HK-2 (cell line): ENCODE measurements at regions not wholly inside any gene's neighbourhood (a gene's known extent, or its start where the extent isn't known, plus 50 kb on each side); places are given as distances from the start of the nearest gene placed in this dataset.

ENCODE experiments used
- DNase-seq: peaks from one replicate; pipeline ENCODE4 v3.0.0-alpha.2; 2018; ENCODE audit not compliant: unreplicated experiment

DNA sequence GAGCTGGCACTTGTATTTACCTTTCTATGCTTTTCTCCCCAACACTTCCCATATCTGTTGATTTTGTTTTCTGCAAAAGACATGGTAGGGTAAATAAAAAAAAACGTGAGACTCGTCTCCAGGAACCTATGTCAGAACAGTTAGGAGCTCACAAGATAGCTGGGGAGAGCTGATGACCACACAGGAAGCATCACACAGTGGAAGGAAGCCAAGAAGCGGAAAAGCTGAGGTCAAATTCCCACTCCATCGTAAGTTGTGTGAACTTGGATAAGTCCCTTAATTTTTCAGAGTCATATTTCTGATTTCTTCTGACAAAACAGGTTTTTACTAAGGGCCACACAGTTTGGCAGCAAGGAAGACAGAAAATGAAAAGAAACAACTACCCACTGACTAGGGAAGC is 199.6 kb downstream of the KLF5 start:
- DNase-seq: no peak

DNA sequence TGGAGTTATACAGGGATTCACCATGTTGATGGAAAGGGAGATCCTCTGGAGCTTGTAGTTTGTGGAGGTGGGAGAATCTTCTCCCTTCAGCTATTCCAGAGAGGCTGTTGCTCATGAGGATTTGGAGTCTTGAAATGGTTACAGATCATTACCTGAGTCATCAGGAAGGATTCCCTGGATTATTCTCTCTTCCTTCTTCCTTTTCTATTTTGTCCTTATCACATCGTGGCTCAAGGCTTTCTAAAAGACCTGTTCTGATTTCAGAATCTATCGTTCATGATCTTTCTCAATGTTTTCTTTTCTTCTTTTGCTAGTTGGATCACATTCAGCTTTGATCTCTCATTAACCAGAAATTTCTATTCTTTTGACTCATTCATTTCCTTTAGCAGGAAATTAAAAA is 196.0 kb downstream of the KLF5 start:
- DNase-seq: no peak

DNA sequence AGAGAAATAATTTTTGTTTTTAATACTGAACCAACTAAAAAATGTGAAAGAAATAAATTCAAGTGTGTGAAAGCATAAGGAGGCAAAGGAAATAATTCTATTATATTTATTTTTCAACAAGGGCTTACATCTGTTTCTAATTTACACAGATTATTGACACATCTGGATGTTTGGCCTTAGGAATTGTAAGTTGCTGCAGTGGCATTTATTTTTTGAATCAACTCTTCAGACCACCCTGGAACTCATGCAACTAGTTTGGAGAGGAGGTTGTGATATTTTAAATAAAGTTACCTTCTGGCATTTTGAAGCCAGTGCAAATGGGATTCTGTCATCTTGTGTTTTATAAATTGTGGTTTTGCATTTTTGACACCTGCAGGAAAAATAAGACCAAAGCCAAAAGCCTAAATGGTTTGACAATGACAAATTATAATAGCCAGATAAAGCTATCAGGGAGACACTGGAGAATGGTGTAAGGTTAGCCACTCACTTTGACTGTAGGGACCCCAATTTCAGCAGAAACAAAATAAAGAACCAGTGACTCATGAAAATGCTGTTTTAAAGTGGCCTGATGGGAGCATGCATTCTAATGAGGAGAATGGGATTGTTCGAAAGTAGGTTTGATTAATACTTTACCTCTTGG is 192.9 kb downstream of the KLF5 start:
- DNase-seq: no peak

DNA sequence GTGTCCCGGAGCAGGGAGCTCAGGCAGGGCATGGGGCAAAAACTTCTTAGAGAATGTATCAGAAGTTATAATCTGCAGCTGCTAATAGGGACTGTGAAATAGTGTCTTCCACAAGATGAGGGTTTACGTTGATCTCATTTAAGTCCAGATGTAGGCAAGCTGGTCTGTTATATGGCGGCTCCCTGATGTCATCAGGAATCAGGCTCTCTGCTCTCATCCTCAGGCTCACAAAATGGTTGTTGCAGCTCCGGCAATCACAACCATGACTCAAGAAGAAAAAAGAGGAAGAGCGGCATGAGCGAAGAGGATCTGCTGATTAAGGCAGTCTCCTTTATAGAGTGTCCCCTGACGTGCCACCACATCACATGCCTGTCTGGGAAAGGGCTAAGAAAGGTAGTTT is 191.3 kb downstream of the KLF5 start:
- no peak for DNase-seq

DNA sequence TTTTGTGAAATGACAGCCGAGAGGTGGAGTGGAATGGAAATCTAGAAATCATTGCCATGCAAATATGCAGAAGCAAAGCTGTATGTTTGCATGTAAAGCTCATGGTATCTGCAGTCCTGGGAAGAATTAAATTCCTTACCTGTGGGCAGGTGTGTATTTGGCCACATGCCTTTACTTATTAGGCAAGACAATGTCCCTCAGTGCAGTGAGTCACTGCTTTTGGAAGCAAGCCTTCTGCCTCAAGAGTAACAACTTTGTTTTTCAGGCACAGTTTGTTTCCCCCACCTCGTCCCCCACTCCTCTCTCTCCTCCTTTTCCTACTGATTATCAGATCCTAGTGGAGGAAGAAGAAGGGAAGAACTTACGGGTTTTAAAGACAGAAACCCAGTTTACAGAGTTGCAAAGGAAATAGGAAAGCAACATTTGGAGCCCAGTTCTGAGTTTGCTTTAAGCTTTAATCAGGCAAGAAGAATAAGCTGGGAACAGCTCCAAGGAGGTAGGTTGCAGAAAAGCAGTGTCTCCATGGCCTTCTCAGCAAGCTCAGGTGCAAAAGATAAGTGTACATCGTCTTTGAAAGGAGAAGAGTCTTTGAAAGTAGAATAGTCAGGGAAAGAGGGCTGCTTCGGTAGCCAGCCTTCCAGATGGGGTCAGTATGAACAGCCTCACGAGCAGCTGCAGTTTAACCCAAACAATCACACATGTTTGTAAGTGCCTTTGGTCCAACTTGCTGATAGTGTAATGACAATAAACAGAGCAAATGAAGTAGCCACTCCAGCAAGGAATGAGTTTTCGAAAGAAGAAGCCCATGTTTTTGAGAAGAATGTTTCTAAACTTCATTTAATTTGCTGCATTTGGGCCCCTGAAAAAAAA is 190.1 kb downstream of the KLF5 start:
- no peak for DNase-seq

DNA sequence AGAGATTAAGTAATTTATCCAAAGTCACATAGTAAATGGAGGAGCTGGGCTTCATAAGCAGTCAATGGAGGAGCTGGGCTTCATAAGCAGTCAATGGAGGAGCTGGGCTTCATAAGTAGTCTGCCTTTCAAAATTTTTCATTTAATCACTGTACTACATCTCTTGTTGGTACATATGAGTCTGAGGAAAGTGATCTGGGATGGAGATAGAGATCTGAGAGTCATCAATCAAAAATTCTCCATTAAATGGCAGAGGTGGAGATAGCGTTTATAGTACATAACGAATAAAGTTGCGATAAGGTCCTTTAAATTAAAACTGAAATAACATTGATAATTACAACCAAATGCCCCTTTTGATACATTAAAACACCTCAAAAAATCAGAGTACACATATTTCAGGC is 189.3 kb downstream of the KLF5 start:
- no peak for DNase-seq

DNA sequence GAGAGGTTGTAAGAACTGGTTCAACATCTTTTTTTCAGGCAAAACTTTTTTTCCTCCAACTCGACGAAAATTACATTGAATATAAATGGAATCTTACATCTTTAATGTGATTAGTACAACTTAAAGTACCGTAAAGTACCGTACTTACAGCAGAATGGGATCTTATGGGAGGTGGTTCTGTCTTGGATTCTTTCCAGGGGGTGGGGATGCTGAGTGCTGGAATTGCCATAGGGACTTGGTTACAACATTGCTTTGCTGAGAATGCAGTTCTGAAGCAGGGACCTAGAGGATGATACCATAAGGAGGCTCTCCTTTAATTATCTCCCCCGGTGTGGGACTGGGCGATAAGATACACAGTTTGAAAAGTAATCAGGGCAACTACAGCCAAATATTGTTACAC is 186.4 kb downstream of the KLF5 start:
- DNase-seq: no peak

DNA sequence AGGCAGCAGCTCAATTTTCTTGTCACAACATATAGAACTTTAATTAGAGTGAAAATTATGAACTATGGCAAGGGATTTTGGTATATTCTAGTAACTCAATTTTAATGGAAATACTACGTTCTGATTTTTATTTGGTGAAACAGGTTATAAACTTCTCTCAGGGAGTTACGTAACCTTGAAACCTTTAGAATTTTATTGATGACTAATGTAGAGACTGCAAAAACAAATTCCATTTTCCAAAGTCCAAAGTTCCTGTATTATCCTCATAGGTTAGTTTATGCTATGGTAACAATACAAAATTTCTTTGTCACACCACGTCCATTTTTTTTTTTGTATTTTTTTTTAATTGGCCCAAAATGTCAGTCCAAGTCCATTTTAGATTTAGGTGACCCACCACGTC is 185.7 kb downstream of the KLF5 start:
- DNase-seq: no peak

DNA sequence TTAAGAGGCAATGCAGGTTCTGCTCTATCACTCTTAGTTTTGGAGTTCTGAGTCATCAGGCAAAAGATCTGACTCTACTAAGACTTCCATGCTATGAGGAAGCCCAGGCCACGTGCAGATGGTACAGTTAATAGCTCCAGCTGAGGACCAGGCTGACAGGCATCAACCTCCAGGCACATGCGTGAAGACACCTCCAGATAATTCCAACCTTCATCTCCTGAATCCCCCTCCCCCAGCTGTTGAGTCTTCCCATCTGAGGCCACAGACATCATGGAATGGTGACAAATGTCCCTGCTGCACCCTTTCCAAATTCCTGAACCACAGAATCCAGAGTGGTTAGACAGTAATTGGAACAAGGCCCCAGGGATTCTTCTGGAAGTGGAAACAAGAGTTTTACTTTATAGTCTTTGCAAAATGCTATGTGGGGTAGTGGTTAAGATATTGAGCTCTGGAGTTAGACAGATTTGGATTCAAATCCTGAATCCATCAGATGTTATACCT is 183.8 kb downstream of the KLF5 start:
- DNase-seq: no peak

DNA sequence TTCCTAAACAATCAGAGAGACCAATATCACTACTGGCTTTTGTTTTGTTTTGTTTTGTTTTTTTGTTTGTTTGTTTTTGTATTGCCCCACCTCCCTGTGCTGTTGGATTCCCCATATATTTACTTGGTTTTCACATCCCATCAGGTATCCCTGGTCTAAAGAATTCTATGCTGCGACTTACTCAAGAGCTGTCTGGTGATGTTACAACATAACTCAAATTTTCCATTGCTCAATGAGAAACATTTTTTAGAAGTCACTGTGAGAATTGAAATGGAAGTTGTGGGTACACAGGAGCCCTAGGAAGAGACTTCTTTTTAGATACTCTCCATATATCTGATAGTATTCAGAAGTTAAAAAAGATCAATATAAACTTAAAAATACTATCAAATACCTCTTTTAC is 181.4 kb downstream of the KLF5 start:
- DNase-seq: no peak

DNA sequence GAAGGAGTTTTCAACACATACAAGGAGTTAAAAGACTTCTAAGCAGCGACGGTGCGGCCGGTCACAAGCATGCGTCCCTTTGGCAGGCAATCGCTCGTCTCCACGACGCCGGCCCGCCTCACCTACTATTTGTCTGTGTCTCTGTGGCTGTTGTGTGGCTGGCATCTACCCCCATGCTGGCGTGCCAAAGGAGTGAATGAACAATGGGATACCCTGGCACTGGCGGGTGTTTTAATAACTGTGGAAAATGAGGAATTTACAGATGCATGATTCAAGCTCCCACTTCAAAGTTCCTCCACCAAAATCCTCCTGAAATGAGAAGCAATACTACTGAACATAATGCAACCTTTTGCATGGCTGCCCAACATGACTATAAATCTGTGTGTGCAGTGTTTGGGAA is 176.6 kb downstream of the KLF5 start:
- DNase-seq: no peak

DNA sequence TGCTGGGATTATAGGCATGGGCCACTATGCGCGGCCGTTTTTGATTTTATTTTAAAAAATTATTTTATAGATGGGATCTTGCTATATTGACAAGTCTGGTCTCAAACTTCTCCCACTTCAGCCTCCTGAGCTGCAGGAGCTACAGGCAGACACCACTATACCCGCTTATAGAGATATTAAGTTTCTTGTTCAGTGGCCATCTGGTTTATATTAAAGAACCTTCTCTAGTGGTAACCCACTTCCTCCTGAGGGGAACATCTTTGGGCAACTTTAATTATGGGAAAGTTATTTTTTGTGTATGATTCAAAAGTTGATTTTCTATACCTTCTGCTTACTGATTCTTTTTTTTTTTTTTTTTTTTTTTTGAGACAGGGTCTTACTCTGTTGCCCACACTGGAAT is 172.7 kb downstream of the KLF5 start:
- DNase-seq: no peak

DNA sequence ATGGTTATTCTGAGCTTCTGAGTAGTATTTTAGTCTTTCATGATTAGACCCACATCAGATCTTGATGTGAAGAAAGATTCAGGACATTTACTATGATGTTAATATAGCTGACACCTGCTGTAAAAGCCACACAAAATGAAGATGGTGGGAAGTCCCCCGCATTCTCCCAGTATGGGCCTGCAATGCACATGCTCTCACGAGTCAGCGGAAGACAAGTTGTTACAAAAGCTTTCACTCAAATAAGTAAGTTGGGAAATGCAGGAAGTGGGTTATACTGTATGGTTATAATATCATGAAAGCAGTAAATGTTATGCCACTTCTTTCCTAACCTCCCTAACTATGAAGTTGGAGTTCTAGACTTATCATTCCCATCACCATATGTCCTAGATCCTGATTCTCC is 171.9 kb downstream of the KLF5 start:
- DNase-seq: no peak

DNA sequence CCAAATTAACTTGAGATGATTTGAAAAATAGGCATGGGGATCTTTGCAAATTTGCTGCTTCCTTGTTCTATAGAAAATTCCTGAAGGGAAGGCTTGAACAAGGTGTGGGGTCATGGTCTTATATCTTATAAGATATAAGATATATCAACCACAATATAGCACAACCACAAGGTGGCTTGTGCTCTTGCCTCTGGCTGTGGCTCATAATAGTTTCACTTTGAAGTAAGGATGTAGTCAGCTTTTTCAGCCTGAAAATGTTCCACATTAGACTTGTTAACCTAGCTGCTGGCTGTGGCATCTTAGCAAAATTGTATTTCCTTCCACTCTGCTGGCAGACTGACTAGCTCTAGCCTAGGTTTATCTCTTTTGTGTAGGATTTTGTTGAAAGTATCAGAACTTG is 169.7 kb downstream of the KLF5 start:
- no peak for DNase-seq

DNA sequence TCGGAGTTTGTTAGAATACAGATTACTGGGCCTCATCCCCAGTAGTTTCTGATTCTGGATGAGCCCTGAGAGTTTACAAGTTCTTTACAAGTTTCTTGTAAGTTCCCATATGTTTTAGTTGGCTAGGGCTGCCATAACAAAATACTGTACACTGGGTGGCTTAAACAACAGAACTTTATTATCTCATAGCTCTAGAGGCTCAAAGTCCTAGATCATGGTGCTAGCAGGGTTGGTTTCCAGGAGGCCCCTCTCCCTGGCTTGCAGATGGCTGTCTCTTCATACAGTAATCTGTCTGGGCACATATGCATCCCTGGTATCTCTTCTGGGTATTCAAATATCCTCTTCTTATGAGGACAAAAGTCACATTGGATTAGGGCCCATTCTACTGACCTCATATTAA is 167.2 kb downstream of the KLF5 start:
- no peak for DNase-seq

DNA sequence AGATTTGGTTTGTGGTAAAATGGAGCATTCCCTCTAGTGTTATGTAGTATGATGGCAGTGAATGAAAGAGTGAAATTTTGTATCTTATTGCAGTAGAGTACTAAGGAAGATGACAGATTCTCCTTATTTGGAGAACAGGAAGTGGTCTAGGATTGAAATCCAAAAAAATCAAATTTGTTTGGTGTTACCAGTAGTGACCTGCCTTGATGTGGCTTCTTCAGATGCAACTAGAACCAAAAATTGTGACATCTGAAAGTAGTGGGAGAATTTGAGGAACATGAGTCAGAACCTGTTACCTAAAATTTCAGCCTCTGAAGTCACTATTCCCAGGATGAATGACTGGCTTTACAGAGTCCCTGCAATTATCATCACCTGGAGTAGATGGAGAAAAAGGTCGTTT is 165.9 kb downstream of the KLF5 start:
- DNase-seq: no peak

DNA sequence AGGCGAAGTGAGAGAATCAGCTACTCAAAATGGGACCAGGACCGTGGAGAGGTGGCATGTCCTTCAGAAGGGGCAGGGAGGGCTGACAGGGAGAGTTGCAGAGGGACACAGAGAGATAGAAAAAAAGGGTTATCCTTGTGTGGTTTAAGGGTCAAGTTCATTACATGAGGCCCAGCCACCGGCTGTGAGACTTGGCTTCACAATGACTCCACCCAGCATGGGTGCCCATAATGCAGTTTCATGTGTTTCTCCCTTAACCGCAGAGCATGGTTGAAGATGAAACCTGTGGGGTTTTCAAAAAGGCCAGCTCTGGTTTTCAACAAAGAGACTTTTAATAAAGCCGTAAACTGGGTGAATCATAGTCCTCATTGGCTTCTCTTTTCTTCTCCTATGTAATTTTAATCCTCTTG is 164.6 kb downstream of the KLF5 start:
- no peak for DNase-seq

DNA sequence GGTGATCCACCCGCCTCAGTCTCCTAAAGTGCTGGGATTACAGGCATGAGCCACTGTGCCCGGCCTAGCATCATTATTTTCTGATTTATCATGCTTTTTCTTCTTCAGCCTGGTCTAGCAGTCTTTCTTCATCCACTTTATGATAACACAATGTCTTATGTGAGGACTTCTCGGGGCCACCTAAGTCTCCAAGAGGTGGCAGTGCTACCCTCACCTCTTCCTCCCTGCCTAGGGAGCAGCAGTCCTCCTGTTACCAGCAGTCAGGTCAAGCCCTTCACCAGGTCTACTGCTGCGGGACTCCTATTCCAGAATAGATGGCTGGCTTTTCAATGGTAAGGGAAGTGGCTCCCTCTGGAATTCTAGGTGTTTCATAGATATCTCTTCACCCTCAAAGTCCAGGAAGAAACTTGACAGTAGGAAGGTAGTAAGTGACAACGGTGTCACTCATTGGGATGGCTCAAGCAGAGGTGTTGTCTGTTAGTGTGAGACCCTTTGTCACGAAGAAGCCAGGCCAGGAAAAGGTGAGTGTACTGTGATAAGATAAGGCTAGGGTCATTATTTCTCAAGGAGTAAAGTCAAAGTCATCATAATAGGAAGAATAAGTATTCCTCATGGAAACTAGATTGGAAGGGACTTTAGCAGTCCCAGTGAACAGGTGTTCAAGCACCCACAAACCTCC is 164.0 kb downstream of the KLF5 start:
- DNase-seq: no peak

DNA sequence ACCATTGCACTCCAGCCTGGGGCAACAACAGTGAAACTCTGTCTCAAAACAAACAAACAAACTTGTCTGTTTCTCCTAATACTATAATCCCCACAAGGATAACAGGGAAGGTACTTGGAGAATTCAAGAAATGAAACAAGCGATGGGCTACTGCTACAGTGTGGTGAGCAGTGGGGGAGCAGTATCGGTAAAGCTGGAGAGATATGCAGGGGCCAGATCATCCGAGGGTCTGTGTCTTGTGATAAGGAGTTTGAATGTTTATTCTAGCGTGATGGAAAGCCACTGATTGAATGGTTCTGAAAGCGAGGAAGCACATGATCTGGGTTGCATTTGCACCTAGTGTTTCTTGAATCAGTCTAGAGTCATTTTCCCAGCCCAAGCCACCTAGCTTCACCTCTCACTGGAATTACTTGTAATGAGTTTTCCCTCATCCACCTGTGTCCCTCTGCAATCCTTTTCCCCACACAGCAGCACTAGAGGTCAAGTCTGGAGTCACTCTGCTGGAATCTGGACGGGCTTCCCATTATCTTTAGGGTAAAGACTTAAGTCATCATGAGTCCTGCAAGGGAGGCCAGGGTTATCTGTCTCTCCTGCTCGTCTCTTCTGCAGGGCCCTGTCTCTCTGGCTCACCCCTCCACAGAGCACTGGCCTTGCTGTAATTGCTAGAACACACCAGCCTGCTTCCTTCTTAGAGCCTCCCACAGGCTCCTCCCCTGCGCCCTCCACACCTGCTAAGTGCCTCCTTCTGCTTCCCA is 162.3 kb downstream of the KLF5 start:
- DNase-seq: no peak

DNA sequence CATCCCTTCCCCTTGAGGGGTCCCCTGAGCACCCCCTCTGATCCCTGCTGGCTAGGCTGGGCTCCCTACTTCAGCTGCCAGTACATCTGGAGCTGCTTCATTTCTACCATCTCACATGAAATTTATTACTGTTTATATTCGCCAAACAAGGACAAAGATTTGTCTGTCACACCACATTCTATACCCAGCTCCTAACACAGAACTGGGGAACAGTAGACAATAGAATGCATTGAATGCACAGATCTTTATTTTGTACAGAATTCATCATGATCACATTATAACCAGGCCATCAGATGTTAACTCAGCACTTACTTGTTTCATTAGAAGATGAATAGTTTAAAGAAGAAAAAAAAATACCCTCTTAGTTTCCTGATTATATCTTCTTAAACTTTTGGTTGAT is 159.4 kb downstream of the KLF5 start:
- no peak for DNase-seq

DNA sequence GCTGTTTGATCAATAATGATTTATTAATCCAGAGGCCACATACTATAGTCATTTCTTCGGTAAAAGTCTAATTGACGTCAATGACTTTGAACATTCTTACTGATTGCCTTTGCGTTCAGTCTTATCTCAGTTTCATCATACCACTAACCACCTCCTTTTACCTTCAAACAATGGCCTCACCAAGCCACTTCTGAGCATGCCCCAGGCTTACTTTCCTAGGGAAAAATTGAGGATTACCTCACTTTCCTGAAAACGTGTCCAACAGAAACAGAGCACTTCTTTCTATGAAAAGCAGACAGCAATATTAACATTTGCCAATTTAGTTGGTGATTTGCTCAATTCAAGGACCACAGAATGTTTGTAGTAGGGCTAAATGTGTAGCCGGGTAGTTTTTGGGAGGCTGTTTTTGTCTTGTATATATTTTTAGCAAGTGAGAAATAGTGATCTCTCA is 157.6 kb downstream of the KLF5 start:
- no peak for DNase-seq

DNA sequence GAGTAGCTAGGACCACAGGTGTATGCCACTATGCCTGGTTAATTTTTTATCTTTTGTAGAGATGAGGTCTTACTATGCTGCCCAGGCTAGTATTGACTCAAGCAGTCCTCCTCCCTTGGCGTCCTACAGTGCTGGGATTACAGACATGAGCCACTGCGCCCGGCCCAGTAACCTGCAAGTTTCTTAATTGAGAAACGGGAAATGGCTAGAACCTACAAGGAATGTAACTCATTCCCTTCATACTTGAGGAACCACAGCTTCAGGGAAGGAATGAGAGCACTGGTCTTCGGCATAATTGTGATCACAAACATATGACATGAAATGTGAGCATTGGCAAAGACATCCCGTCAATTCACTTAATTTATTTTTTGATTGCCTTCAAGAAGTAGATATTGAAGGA is 157.0 kb downstream of the KLF5 start:
- DNase-seq: no peak
